ENCODE measurements at regions not wholly inside any gene's neighbourhood (a gene's known extent, or its start where the extent isn't known, plus 50 kb on each side); places are given as distances from the start of the nearest gene placed in this dataset.
"Not testable (repeated sequence)": the region's sequence is repeated elsewhere in the genome, so short reads cannot be mapped to it uniquely, and the experiment has no call there.

GRCh38 chr15:38012894-38013293 is 78.5 kb downstream of the TMCO5A start:
- no peaks in the 10 kb centered on the region for H3K4me1 ChIP-seq (replicated peaks)
- no peaks in the 10 kb centered on the region for H3K9me3 ChIP-seq
- 47% methylated on average over 1 of the region's 1 CpG for WGBS
- DNase-seq (ENCODE audit: low spot score), result no peak
- H3K27ac ChIP-seq, result no peak overlapping the region
- intact Hi-C loops (cut with DNase I), result no loop called here
- no peaks in the 10 kb centered on the region for H3K36me3 ChIP-seq
- TF ChIP-seq POLR2A (IDR thresholded peaks at IDR 0.05) (no peak), CTCF (IDR thresholded peaks at IDR 0.05) (no peak), POLR2AphosphoS5 (IDR thresholded peaks at IDR 0.05) (no peak)
- no peaks in the 10 kb centered on the region for H3K27me3 ChIP-seq (replicated peaks; ENCODE audit: insufficient read depth)
- H3K4me3 ChIP-seq, result no peak overlapping the region

- Histone ChIP-seq H3K27me3 (replicated peaks; ENCODE audit: insufficient read depth) (no peaks in the 10 kb centered on the region), H3K4me1 (replicated peaks) (no peaks in the 10 kb centered on the region), H3K27ac (no peak overlapping the region), H3K4me3 (no peak overlapping the region), H3K36me3 (no peaks in the 10 kb centered on the region), H3K9me3 (no peaks in the 10 kb centered on the region)
- intact Hi-C loops (cut with DNase I), result no loop called here
- TF ChIP-seq POLR2A (IDR thresholded peaks at IDR 0.05) (no peak), CTCF (IDR thresholded peaks at IDR 0.05) (no peak), POLR2AphosphoS5 (IDR thresholded peaks at IDR 0.05) (no peak)
- 90% methylated on average over 6 of the region's 6 CpGs for WGBS
- DNase-seq (ENCODE audit: low spot score), result no peak
These were observed 83.3 kb downstream of the TMCO5A start for GRCh38 chr15:38017721-38018120.

GRCh38 chr15:38019066-38019465 is 84.6 kb downstream of the TMCO5A start:
- TF ChIP-seq POLR2AphosphoS5 (IDR thresholded peaks at IDR 0.05) (no peak), CTCF (IDR thresholded peaks at IDR 0.05) (no peak), POLR2A (IDR thresholded peaks at IDR 0.05) (no peak)
- no peak for DNase-seq (ENCODE audit: low spot score)
- intact Hi-C loops (cut with DNase I), result no loop called here
- Histone ChIP-seq H3K9me3 (no peaks in the 10 kb centered on the region), H3K4me3 (no peak overlapping the region), H3K36me3 (no peaks in the 10 kb centered on the region), H3K27ac (no peak overlapping the region), H3K4me1 (replicated peaks) (no peaks in the 10 kb centered on the region), H3K27me3 (replicated peaks; ENCODE audit: insufficient read depth) (no peaks in the 10 kb centered on the region)

GRCh38 chr15:38021259-38021658 is 86.8 kb downstream of the TMCO5A start:
- no peak overlapping the region for H3K27ac ChIP-seq
- TF ChIP-seq POLR2AphosphoS5 (IDR thresholded peaks at IDR 0.05), result no peak
- TF ChIP-seq CTCF (IDR thresholded peaks at IDR 0.05), result no peak
- no peak for TF ChIP-seq POLR2A (IDR thresholded peaks at IDR 0.05)
- H3K4me3 ChIP-seq, result no peak overlapping the region
- no peaks in the 10 kb centered on the region for H3K9me3 ChIP-seq
- no peaks in the 10 kb centered on the region for H3K4me1 ChIP-seq (replicated peaks)
- WGBS, result 88% methylated on average over 1 of the region's 1 CpG
- no peaks in the 10 kb centered on the region for H3K27me3 ChIP-seq (replicated peaks; ENCODE audit: insufficient read depth)
- no peak for DNase-seq (ENCODE audit: low spot score)
- intact Hi-C loops (cut with DNase I), result no loop called here
- no peaks in the 10 kb centered on the region for H3K36me3 ChIP-seq

GRCh38 chr15:38024293-38025091 is 90.1 kb downstream of the TMCO5A start:
- WGBS, result 100% methylated on average over 2 of the region's 2 CpGs
- H3K9me3 ChIP-seq, result no peaks in the 10 kb centered on the region

GRCh38 chr15:38025656-38026055 is 91.2 kb downstream of the TMCO5A start:
- H3K9me3 ChIP-seq; H3K4me1 ChIP-seq (replicated peaks); DNase-seq (ENCODE audit: low spot score); H3K4me3 ChIP-seq; intact Hi-C loops (cut with DNase I); H3K27me3 ChIP-seq (replicated peaks; ENCODE audit: insufficient read depth); H3K36me3 ChIP-seq; H3K27ac ChIP-seq: not testable (repeated sequence)
- WGBS, result 97% methylated on average over 1 of the region's 1 CpG

More at GRCh38 chr15:38024293-38025091, 90.1 kb downstream of the TMCO5A start:
- Histone ChIP-seq H3K4me1 (replicated peaks) (no peaks in the 10 kb centered on the region), H3K4me3 (no peak overlapping the region), H3K27ac (no peak overlapping the region), H3K27me3 (replicated peaks; ENCODE audit: insufficient read depth) (no peaks in the 10 kb centered on the region), H3K36me3 (no peaks in the 10 kb centered on the region)
- DNase-seq (ENCODE audit: low spot score), result no peak
- intact Hi-C loops (cut with DNase I), result no loop called here
- no peak for TF ChIP-seq CTCF (IDR thresholded peaks at IDR 0.05)
- TF ChIP-seq POLR2A (IDR thresholded peaks at IDR 0.05), result no peak
- TF ChIP-seq POLR2AphosphoS5 (IDR thresholded peaks at IDR 0.05), result no peak
